PC-9 (cell line): ENCODE measurements at regions not wholly inside any gene's neighbourhood (a gene's known extent, or its start where the extent isn't known, plus 50 kb on each side); places are given as distances from the start of the nearest gene placed in this dataset.

Experiments
- BruUV-seq: library from RNA; stranded (reverse); fragments of 400-500 nt; replicated peaks from 2 replicates; lab custom pipeline; 2021; lab: Mats Ljungman, UMichigan
- CTCF ChIA-PET: fragments of 300-600 bp; sonication (Branson Sonifier 250); formaldehyde crosslinking; loops from one replicate; lab custom pipeline; 2022; ENCODE audit warnings: antibody characterized with exemption; lab: Charles Lee
- POLR2A ChIA-PET: fragments of 300-600 bp; sonication (Branson Sonifier 250); formaldehyde crosslinking; loops from one replicate; lab custom pipeline; 2022; ENCODE audit warnings: antibody characterized with exemption; ENCODE audit not compliant: unreplicated experiment; lab: Charles Lee
- DNase-seq, 2 experiments: peaks; one replicate each; pipeline versions ENCODE4 v3.0.0 to v3.0.0-alpha.2; 2015 to 2022; ENCODE audit warnings: mixed read lengths in 1 of 2
- H2AFZ ChIP-seq: fragments of 200-600 bp; sonication (generic); 2 replicates; pipeline ENCODE4 v1.8.1; 2017; ENCODE audit warnings: antibody characterized with exemption
- H3F3A ChIP-seq: fragments of 200-600 bp; sonication (generic); 2 replicates; pipeline ENCODE4 v1.8.1; 2017; ENCODE audit warnings: antibody characterized with exemption, mild to moderate bottlenecking, low read depth; ENCODE audit not compliant: insufficient read depth
- H3K27ac ChIP-seq: fragments of 200-600 bp; sonication (generic); 2 replicates; pipeline ENCODE4 v1.6.1; 2016; ENCODE audit warnings: mixed run types
- H3K27me3 ChIP-seq: fragments of 200-600 bp; sonication (generic); 2 replicates; pipeline ENCODE4 v1.6.1; 2016; ENCODE audit warnings: low read depth, mixed run types; ENCODE audit not compliant: insufficient read depth
- H3K36me3 ChIP-seq: fragments of 200-600 bp; sonication (generic); 2 replicates; pipeline ENCODE4 v1.6.1; 2016; ENCODE audit warnings: low read depth, mixed run types
- H3K4me1 ChIP-seq: fragments of 200-600 bp; sonication (generic); replicated peaks from 2 replicates; pipeline ENCODE4 v1.6.1; 2016; ENCODE audit warnings: mixed run types; ENCODE audit not compliant: insufficient read depth
- H3K4me2 ChIP-seq: fragments of 200-600 bp; sonication (generic); 2 replicates; pipeline ENCODE4 v1.6.1; 2017; ENCODE audit warnings: mixed run types
- H3K4me3 ChIP-seq: fragments of 200-600 bp; sonication (generic); 2 replicates; pipeline ENCODE4 v1.6.1; 2016; ENCODE audit warnings: mixed run types
- H3K79me2 ChIP-seq: fragments of 200-600 bp; sonication (generic); 2 replicates; pipeline ENCODE4 v1.6.1; 2017; ENCODE audit warnings: low read depth, mixed run types
- H3K9me2 ChIP-seq: fragments of 200-600 bp; sonication (generic); 2 replicates; pipeline ENCODE4 v1.8.1; 2017; ENCODE audit warnings: mild to moderate bottlenecking; ENCODE audit not compliant: insufficient read depth
- H3K9me3 ChIP-seq: fragments of 200-600 bp; sonication (generic); 2 replicates; pipeline ENCODE4 v1.8.1; 2016; ENCODE audit warnings: low read depth; ENCODE audit not compliant: insufficient read depth
- H4K20me1 ChIP-seq: fragments of 200-600 bp; sonication (generic); 2 replicates; pipeline ENCODE4 v1.8.1; 2017; ENCODE audit not compliant: insufficient read depth
- CTCF ChIP-seq: fragments of 200-600 bp; sonication (generic); conservative IDR thresholded peaks from 2 replicates; pipeline ENCODE4 v1.6.1; 2017; ENCODE audit warnings: mixed run types, antibody characterized with exemption, mild to moderate bottlenecking, moderate library complexity
- EZH2 ChIP-seq: fragments of 200-600 bp; sonication (generic); IDR thresholded peaks from 2 replicates; pipeline ENCODE4 v1.8.0; 2017; ENCODE audit warnings: antibody characterized with exemption, low read depth
- intact Hi-C: fragments of 100-400 bp; cut with micrococcal nuclease; formaldehyde crosslinking; loops from one replicate; pipeline ENCODE4 v1.10.0; 2022; ENCODE audit not compliant: unreplicated experiment

- TF ChIP-seq EZH2 (no peak), CTCF (no peak)
- H3K4me2 ChIP-seq, result no peak overlapping the region
- POLR2A ChIA-PET, result no interaction called here
- no peaks in the 10 kb centered on the region for H3K9me2 ChIP-seq
- H3K4me3 ChIP-seq, result no peak overlapping the region
- DNase-seq, result no peak
- intact Hi-C loops, result no loop called here
- no peak overlapping the region for H2AFZ ChIP-seq
- H3K27ac ChIP-seq, result no peak overlapping the region
- H3K4me1 ChIP-seq, result no peaks in the 10 kb centered on the region
- H3K79me2 ChIP-seq, result no peaks in the 10 kb centered on the region
- H3K27me3 ChIP-seq, result no peaks in the 10 kb centered on the region
- BruUV-seq, result no TSS peak
- CTCF ChIA-PET, result no interaction called here
- H3K9me3 ChIP-seq, result no peaks in the 10 kb centered on the region
- no peaks in the 10 kb centered on the region for H3K36me3 ChIP-seq
- no peaks in the 10 kb centered on the region for H4K20me1 ChIP-seq
- no peaks in the 10 kb centered on the region for H3F3A ChIP-seq
These were observed 930.0 kb upstream of the INTU start for GRCh38 chr4:126702747-126703146.

GRCh38 chr4:126705266-126705665 is 927.5 kb upstream of the INTU start:
- Histone ChIP-seq H3K79me2 (no peaks in the 10 kb centered on the region), H3K4me2 (no peak overlapping the region), H3F3A (no peaks in the 10 kb centered on the region), H3K36me3 (no peaks in the 10 kb centered on the region), H3K4me3 (no peak overlapping the region), H3K27ac (no peak overlapping the region), H3K9me3 (no peaks in the 10 kb centered on the region), H2AFZ (no peak overlapping the region), H3K4me1 (no peaks in the 10 kb centered on the region), H3K9me2 (no peaks in the 10 kb centered on the region), H3K27me3 (no peaks in the 10 kb centered on the region), H4K20me1 (no peaks in the 10 kb centered on the region)
- intact Hi-C loops, result no loop called here
- TF ChIP-seq CTCF, result no peak
- no peak for TF ChIP-seq EZH2
- BruUV-seq, result no TSS peak
- POLR2A ChIA-PET, result no interaction called here
- CTCF ChIA-PET, result no interaction called here
- DNase-seq, result no peak

- ChIA-PET CTCF (no interaction called here), POLR2A (no interaction called here)
- intact Hi-C loops, result no loop called here
- H3K27ac ChIP-seq, result no peak overlapping the region
- no peak overlapping the region for H3K4me3 ChIP-seq
- no peaks in the 10 kb centered on the region for H3K9me3 ChIP-seq
- H3K4me2 ChIP-seq, result no peak overlapping the region
- no peaks in the 10 kb centered on the region for H3K4me1 ChIP-seq
- H3K27me3 ChIP-seq, result no peaks in the 10 kb centered on the region
- no peaks in the 10 kb centered on the region for H3K36me3 ChIP-seq
- H2AFZ ChIP-seq, result no peak overlapping the region
- no peaks in the 10 kb centered on the region for H4K20me1 ChIP-seq
- DNase-seq, result no peak
- no peaks in the 10 kb centered on the region for H3F3A ChIP-seq
- H3K79me2 ChIP-seq, result no peaks in the 10 kb centered on the region
- TF ChIP-seq CTCF, result no peak
- TF ChIP-seq EZH2, result no peak
- no TSS peak for BruUV-seq
- no peaks in the 10 kb centered on the region for H3K9me2 ChIP-seq
These were observed 924.0 kb upstream of the INTU start for GRCh38 chr4:126708716-126709115.
